Tibial nerve (tissue), 4 donors: ENCODE measurements at regions not wholly inside any gene's neighbourhood (a gene's known extent, or its start where the extent isn't known, plus 50 kb on each side); places are given as distances from the start of the nearest gene placed in this dataset.

Source experiments
- DNase-seq, 2 donors: peaks; one replicate each; pipeline ENCODE4 v3.0.0-alpha.2; 2019; ENCODE audit warnings: low spot score in 2 of 2
- H3K27ac ChIP-seq, 4 donors: fragments of 200-600 bp; sonication (generic) in 3 of 4; one replicate each; pipeline ENCODE4 v1.5.1; 2017 to 2019; ENCODE audit warnings: mild to moderate bottlenecking in 1 of 4
- H3K27me3 ChIP-seq, 2 donors: fragments of 200-600 bp; sonication (generic) in 1 of 2; one replicate each; pipeline versions ENCODE4 v1.5.1 to v1.6.0; 2017 to 2019
- H3K36me3 ChIP-seq, 3 donors: fragments of 200-600 bp; sonication (generic); one replicate each; pipeline ENCODE4 v1.5.1; 2018 to 2019
- H3K4me1 ChIP-seq, 4 donors: fragments of 200-600 bp; sonication (generic) in 3 of 4; one replicate each; pipeline ENCODE4 v1.5.1; 2017 to 2019
- H3K4me3 ChIP-seq, 4 donors: fragments of 200-600 bp; sonication (generic) in 3 of 4; one replicate each; pipeline ENCODE4 v1.5.1; 2017 to 2019; ENCODE audit warnings: mild to moderate bottlenecking in 1 of 4, moderate library complexity in 1 of 4
- H3K9me3 ChIP-seq, 4 donors: fragments of 200-600 bp; sonication (generic) in 3 of 4; one replicate each; pipeline ENCODE4 v1.5.1; 2017 to 2019
- CTCF ChIP-seq, 5 experiments: fragments of 200-600 bp in 3 of 5; fragments of 450-650 bp in 2 of 5; sonication (generic) in 3 of 5; IDR thresholded peaks; one replicate each; pipeline ENCODE4 v1.5.1; 2016 to 2019; ENCODE audit warnings: antibody characterized with exemption in 5 of 5, mild to moderate bottlenecking in 3 of 5, moderate library complexity in 2 of 5
- EP300 ChIP-seq, 2 donors: sonication (generic); formaldehyde crosslinking; IDR thresholded peaks; one replicate each; pipeline ENCODE4 v1.6.1; 2017; ENCODE audit warnings: antibody characterized with exemption in 2 of 2, mild to moderate bottlenecking in 1 of 2
- POLR2A ChIP-seq, 2 donors: fragments of 450-650 bp; IDR thresholded peaks; one replicate each; pipeline ENCODE4 v1.6.1; 2017; ENCODE audit warnings: antibody characterized with exemption in 2 of 2, mild to moderate bottlenecking in 2 of 2, moderate library complexity in 2 of 2
- WGBS, 2 donors: methylation state at CpG; one replicate each; pipeline ENCODE4 v1.1.5; 2018; 5-methylcytosine and 5-hydroxymethylcytosine counted together

- H3K27me3 ChIP-seq = no peaks in the 10 kb centered on the region
- no peaks in the 10 kb centered on the region for H3K9me3 ChIP-seq
- TF ChIP-seq EP300 (IDR thresholded peaks at IDR 0.05) = no peak
- TF ChIP-seq POLR2A (IDR thresholded peaks at IDR 0.05) = no peak
- TF ChIP-seq CTCF (IDR thresholded peaks at IDR 0.05) = no peak
- no peaks in the 10 kb centered on the region for H3K36me3 ChIP-seq
- H3K4me1 ChIP-seq = no peaks in the 10 kb centered on the region
- H3K4me3 ChIP-seq = no peak overlapping the region
- no peak overlapping the region for H3K27ac ChIP-seq
- DNase-seq = no peak
Observed at GRCh38 chr6:50961611-50962010, 142.9 kb downstream of the TFAP2B start.

GRCh38 chr6:50962213-50962759 is 143.6 kb downstream of the TFAP2B start:
- no peak overlapping the region for H3K27ac ChIP-seq
- no peaks in the 10 kb centered on the region for H3K27me3 ChIP-seq
- H3K36me3 ChIP-seq = no peaks in the 10 kb centered on the region
- H3K4me1 ChIP-seq = no peaks in the 10 kb centered on the region
- H3K9me3 ChIP-seq = no peaks in the 10 kb centered on the region
- TF ChIP-seq CTCF (IDR thresholded peaks at IDR 0.05) = no peak
- no peak for TF ChIP-seq EP300 (IDR thresholded peaks at IDR 0.05)
- no peak for TF ChIP-seq POLR2A (IDR thresholded peaks at IDR 0.05)
- H3K4me3 ChIP-seq = no peak overlapping the region
- no peak for DNase-seq

GRCh38 chr6:50963952-50964351 is 145.3 kb downstream of the TFAP2B start:
- Histone ChIP-seq H3K9me3 (no peaks in the 10 kb centered on the region), H3K27ac (no peak overlapping the region), H3K27me3 (no peaks in the 10 kb centered on the region), H3K4me3 (no peak overlapping the region), H3K36me3 (no peaks in the 10 kb centered on the region), H3K4me1 (no peaks in the 10 kb centered on the region)
- DNase-seq = no peak
- WGBS, 2 donors = 79 to 91% methylated on average over 6 of the region's 6 CpGs
- TF ChIP-seq CTCF (IDR thresholded peaks at IDR 0.05) (no peak), POLR2A (IDR thresholded peaks at IDR 0.05) (no peak), EP300 (IDR thresholded peaks at IDR 0.05) (no peak)

GRCh38 chr6:50965495-50965894 is 146.8 kb downstream of the TFAP2B start:
- Histone ChIP-seq H3K27me3 (no peaks in the 10 kb centered on the region), H3K4me1 (no peaks in the 10 kb centered on the region), H3K36me3 (no peaks in the 10 kb centered on the region), H3K9me3 (no peaks in the 10 kb centered on the region), H3K27ac (no peak overlapping the region), H3K4me3 (no peak overlapping the region)
- TF ChIP-seq CTCF (IDR thresholded peaks at IDR 0.05) (no peak), EP300 (IDR thresholded peaks at IDR 0.05) (no peak), POLR2A (IDR thresholded peaks at IDR 0.05) (no peak)
- no peak for DNase-seq

GRCh38 chr6:50966532-50966931 is 147.9 kb downstream of the TFAP2B start:
- Histone ChIP-seq H3K4me3 (no peak overlapping the region), H3K36me3 (no peaks in the 10 kb centered on the region), H3K27ac (no peak overlapping the region), H3K4me1 (no peaks in the 10 kb centered on the region), H3K9me3 (no peaks in the 10 kb centered on the region), H3K27me3 (no peaks in the 10 kb centered on the region)
- TF ChIP-seq CTCF (IDR thresholded peaks at IDR 0.05) = no peak
- TF ChIP-seq POLR2A (IDR thresholded peaks at IDR 0.05) = no peak
- no peak for TF ChIP-seq EP300 (IDR thresholded peaks at IDR 0.05)
- 65 to 77% methylated on average over 1 of the region's 1 CpG for WGBS, 2 donors
- DNase-seq = no peak
